SK-N-MC (cell line): ENCODE measurements at regions not wholly inside any gene's neighbourhood (a gene's known extent, or its start where the extent isn't known, plus 50 kb on each side); places are given as distances from the start of the nearest gene placed in this dataset.

Source experiments
- EZH2 ChIP-seq: fragments of 200-600 bp; sonication (generic); IDR thresholded peaks from one replicate; pipeline ENCODE4 v1.6.1; 2017; ENCODE audit warnings: antibody characterized with exemption
- POLR2AphosphoS5 ChIP-seq: IDR thresholded peaks from 2 replicates; pipeline ENCODE4 v1.6.1; 2012; ENCODE audit warnings: mild to moderate bottlenecking, low read depth, low read length, borderline replicate concordance

- TF ChIP-seq POLR2AphosphoS5 (no peak), EZH2 (no peak)
Measured at GRCh38 chr5:159772698-159773061, 143.6 kb upstream of the ADRA1B start.
